GM12892 (cell line): ENCODE measurements at regions not wholly inside any gene's neighbourhood (a gene's known extent, or its start where the extent isn't known, plus 50 kb on each side); places are given as distances from the start of the nearest gene placed in this dataset.

ENCODE experiments used
- DNase-seq: peaks from one replicate; pipeline ENCODE4 v3.0.0; 2011; ENCODE audit not compliant: insufficient read length
- FAIRE-seq: peaks from 2 replicates; lab custom pipeline; 2011; peaks lifted over from hg19 to GRCh38; lab: Jason Lieb, UNC
- POLR2A ChIP-seq: IDR thresholded peaks from 2 replicates; pipeline ENCODE4 v1.6.1; 2011; ENCODE audit warnings: low read depth, low read length, control low read depth
- POLR2AphosphoS5 ChIP-seq: IDR thresholded peaks from 2 replicates; pipeline ENCODE4 v1.6.1; 2011; ENCODE audit warnings: low read depth, low read length, control low read depth
- TAF1 ChIP-seq: IDR thresholded peaks from 2 replicates; pipeline ENCODE4 v1.6.1; 2011; ENCODE audit warnings: low read depth, mild to moderate bottlenecking, control low read depth, low read length, borderline replicate concordance

DNA sequence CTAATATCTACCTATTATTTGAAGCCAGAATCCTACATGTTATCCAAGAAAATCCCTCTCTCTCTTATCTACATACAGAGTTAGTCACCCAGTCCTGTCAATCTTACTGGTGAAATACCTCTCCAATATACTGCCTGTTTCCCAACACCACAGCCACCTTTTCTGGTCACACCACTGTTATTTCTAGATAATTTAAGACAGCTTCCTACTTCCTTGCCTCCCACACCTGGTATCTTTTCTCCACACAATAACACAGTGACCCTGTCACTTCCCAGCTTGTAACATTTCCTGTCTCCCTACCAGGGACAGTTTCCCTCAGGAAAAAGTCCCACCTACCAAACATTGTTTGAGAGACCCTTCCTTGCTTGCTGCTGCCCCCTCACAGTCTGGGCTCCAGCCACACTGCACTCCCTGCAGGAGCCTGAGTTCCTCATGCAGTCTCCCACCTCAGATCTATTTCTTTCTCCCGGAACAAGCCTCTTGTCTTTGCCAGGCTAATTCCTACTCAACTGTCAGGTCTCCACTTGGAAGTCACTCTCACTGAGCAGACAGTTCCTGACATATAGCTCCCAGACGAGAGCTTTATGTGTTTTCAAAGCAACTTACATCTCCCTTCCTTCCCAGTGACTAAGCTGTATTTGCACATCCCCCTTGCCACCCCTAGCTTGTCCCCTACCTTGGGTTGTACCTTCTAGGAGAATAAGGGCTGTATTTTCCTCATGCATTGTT lies 73.6 kb upstream of the QRFPR start:
- DNase-seq (no peak), FAIRE-seq (no peak)
- TF ChIP-seq POLR2A (no peak), POLR2AphosphoS5 (no peak), TAF1 (no peak)

GRCh38 chr4:121451310-121451709 lies 70.5 kb upstream of the QRFPR start:
- TF ChIP-seq POLR2A, result no peak
- no peak for TF ChIP-seq TAF1
- no peak for TF ChIP-seq POLR2AphosphoS5
- FAIRE-seq, result no peak
- DNase-seq, result no peak

GRCh38 chr4:121449416-121449815 lies 68.6 kb upstream of the QRFPR start:
- no peak for TF ChIP-seq POLR2A
- TF ChIP-seq TAF1, result no peak
- TF ChIP-seq POLR2AphosphoS5, result no peak

GRCh38 chr4:121448231-121448630 lies 67.4 kb upstream of the QRFPR start:
- DNase-seq (no peak), FAIRE-seq (no peak)
- no peak for TF ChIP-seq POLR2A

More at GRCh38 chr4:121449416-121449815, 68.6 kb upstream of the QRFPR start:
- DNase-seq, result no peak
- no peak for FAIRE-seq

DNA sequence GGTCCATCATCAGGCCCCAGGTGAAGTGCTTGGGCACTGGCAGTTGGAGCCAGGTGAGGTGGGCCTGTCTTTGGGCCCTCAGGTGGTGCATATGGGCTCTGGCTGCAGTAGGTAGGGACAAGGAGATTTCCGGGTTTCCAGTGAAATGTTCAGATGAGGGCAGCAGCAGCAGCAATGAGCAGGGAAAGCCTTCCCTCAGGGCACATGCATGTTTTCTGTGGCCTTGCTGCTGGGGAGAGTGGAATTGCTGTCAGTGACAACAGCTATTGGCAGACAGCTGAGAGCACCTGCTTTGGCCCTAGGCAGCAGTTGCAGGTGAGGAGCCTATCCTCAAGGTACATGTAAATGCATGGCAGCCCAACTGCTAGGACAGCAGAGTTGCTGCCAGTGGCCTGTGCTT lies 58.9 kb upstream of the QRFPR start:
- no peak for TF ChIP-seq POLR2AphosphoS5
- no peak for TF ChIP-seq TAF1
- TF ChIP-seq POLR2A, result no peak
- FAIRE-seq (no peak), DNase-seq (no peak)
